ENCODE measurements at regions not wholly inside any gene's neighbourhood (a gene's known extent, or its start where the extent isn't known, plus 50 kb on each side); places are given as distances from the start of the nearest gene placed in this dataset.

GRCh38 chr1:71285529-71285928 lies 204.7 kb upstream of the ZRANB2 start:
- H3K27ac ChIP-seq: no peak overlapping the region
- H3K4me1 ChIP-seq: no peaks in the 10 kb centered on the region
- no peak for TF ChIP-seq CTCF (IDR thresholded peaks at IDR 0.05)
- H3K9me3 ChIP-seq: no peaks in the 10 kb centered on the region
- no peak for FAIRE-seq
- H3K36me3 ChIP-seq: no peaks in the 10 kb centered on the region
- no peak overlapping the region for H3K4me3 ChIP-seq
- no peaks in the 10 kb centered on the region for H3K27me3 ChIP-seq
- DNase-seq: no peak
- intact Hi-C loops (cut with DNase I): no loop called here
- WGBS, 2 donors: 69 to 71% methylated on average over 1 of the region's 1 CpG
- ATAC-seq: no peak

DNA sequence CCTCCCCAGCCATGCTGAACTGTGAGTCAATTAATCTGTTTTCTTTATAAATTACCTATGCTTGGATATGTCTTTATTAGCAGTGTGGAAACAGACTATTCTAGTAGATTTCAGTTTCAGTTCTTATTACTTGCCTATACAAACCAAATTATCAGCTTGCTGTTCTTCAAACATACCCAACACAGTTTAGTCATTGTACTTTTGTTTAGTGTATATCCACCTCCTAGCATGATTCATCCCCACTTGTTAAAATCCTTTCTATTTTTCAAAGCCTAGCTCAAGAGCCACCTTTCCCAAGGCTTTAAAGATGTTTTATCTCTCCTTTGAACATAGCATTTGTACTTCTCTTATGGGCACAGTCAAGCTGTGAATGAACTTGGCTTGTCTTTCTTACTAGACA lies 195.6 kb upstream of the ZRANB2 start:
- FAIRE-seq (no peak), DNase-seq (no peak), ATAC-seq (no peak)
- TF ChIP-seq CTCF (IDR thresholded peaks at IDR 0.05): no peak
- no peak overlapping the region for H3K27ac ChIP-seq
- H3K9me3 ChIP-seq: no peaks in the 10 kb centered on the region
- intact Hi-C loops (cut with DNase I): no loop called here
- no peaks in the 10 kb centered on the region for H3K36me3 ChIP-seq
- H3K27me3 ChIP-seq: no peaks in the 10 kb centered on the region
- H3K4me3 ChIP-seq: no peak overlapping the region
- no peaks in the 10 kb centered on the region for H3K4me1 ChIP-seq

DNA sequence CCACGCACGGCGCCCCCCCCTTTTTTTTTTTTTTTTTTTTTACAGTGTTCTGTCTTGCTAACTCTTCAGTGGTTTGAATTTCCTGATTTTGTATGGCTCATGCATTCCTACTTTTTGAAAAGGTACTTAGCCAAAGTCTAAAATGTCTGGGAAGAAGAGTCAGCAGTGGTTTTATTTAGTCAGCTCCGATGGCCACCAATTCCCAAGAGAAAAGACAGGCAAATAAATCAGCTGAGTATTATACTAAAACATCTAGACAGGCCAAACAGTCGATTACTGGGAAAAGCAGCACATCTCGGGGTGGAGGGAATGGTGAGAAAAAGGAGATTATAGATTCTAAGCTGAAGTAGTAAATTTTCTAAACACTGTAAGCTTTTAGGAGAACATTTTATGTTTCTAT lies 192.5 kb upstream of the ZRANB2 start:
- intact Hi-C loops (cut with DNase I): no loop called here
- H3K27ac ChIP-seq: no peak overlapping the region
- no peak for TF ChIP-seq CTCF (IDR thresholded peaks at IDR 0.05)
- H3K27me3 ChIP-seq: no peaks in the 10 kb centered on the region
- FAIRE-seq: no peak
- H3K4me1 ChIP-seq: no peaks in the 10 kb centered on the region
- no peaks in the 10 kb centered on the region for H3K9me3 ChIP-seq
- 74 to 78% methylated on average over 3 to 5 of the region's 6 CpGs for WGBS, 2 donors
- H3K4me3 ChIP-seq: no peak overlapping the region
- no peak for ATAC-seq
- H3K36me3 ChIP-seq: no peaks in the 10 kb centered on the region
- no peak for DNase-seq

- intact Hi-C loops (cut with DNase I): no loop called here
- no peaks in the 10 kb centered on the region for H3K36me3 ChIP-seq
- no peaks in the 10 kb centered on the region for H3K4me1 ChIP-seq
- WGBS, 2 donors: 62 to 77% methylated on average over 8 of the region's 8 CpGs
- H3K4me3 ChIP-seq: no peak overlapping the region
- H3K9me3 ChIP-seq: no peaks in the 10 kb centered on the region
- DNase-seq: no peak
- ATAC-seq: no peak
- H3K27me3 ChIP-seq: no peaks in the 10 kb centered on the region
- no peak overlapping the region for H3K27ac ChIP-seq
- no peak for FAIRE-seq
- TF ChIP-seq CTCF (IDR thresholded peaks at IDR 0.05): no peak
These were observed 189.6 kb upstream of the ZRANB2 start for GRCh38 chr1:71270394-71270915.

- Histone ChIP-seq H3K4me3 (no peak overlapping the region), H3K9me3 (no peaks in the 10 kb centered on the region), H3K4me1 (no peaks in the 10 kb centered on the region), H3K27ac (no peak overlapping the region), H3K36me3 (no peaks in the 10 kb centered on the region), H3K27me3 (no peaks in the 10 kb centered on the region)
- no peak for DNase-seq
- ATAC-seq: no peak
- TF ChIP-seq CTCF (IDR thresholded peaks at IDR 0.05): no peak
- intact Hi-C loops (cut with DNase I): no loop called here
- no peak for FAIRE-seq
- WGBS, 2 donors: 89 to 90% methylated on average over 1 of the region's 1 CpG
These were observed 189.0 kb upstream of the ZRANB2 start for GRCh38 chr1:71269818-71270217.
